Gastrocnemius medialis (tissue), 4 donors: ENCODE measurements at regions not wholly inside any gene's neighbourhood (a gene's known extent, or its start where the extent isn't known, plus 50 kb on each side); places are given as distances from the start of the nearest gene placed in this dataset.

Experiments used
- CTCF ChIP-seq, 5 experiments: fragments of 450-650 bp in 3 of 5; fragments of 200-600 bp in 2 of 5; sonication (generic) in 2 of 5; IDR thresholded peaks in 4 of 5; conservative IDR thresholded peaks in 1 of 5; 1 replicate in 4 of 5; 2 replicates in 1 of 5; pipeline ENCODE4 v1.5.1; 2016 to 2019; ENCODE audit warnings: antibody characterized with exemption in 5 of 5, mild to moderate bottlenecking in 3 of 5, moderate library complexity in 3 of 5
- POLR2A ChIP-seq, 2 donors: fragments of 450-650 bp; IDR thresholded peaks; one replicate each; pipeline ENCODE4 v1.6.1; 2017; ENCODE audit warnings: antibody characterized with exemption in 2 of 2, mild to moderate bottlenecking in 2 of 2, moderate library complexity in 2 of 2

DNA sequence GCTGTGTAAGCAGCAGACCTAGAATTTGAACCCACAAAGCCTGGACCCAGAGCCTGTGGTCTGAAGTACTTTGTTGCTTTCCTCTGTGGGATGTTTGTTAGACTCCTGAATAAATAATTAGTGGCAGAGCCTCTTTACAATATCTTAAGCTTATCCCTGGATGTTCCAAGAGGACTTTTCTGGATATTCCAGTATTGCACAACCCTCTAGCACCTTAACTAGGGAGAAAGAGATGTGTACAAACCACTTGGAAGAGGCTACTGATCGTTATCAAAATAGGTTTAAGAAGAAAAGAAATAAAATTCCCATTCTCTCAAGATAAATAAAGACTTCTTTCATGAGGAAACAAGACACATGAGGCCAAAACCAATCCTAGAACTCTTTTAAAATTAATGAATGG is 632.4 kb downstream of the CDH11 start:
- TF ChIP-seq CTCF (IDR thresholded peaks at IDR 0.05 in 4 of 5, conservative IDR thresholded peaks at IDR 0.05 in 1 of 5) (no peak), POLR2A (IDR thresholded peaks at IDR 0.05) (no peak)
